C1 segment of cervical spinal cord (tissue), 14 donors: ENCODE measurements at regions not wholly inside any gene's neighbourhood (a gene's known extent, or its start where the extent isn't known, plus 50 kb on each side); places are given as distances from the start of the nearest gene placed in this dataset.

Experiments
- DNase-seq, 14 donors: peaks; one replicate each; lab custom pipeline; 2025; lab: John Stamatoyannopoulos, UW

DNA sequence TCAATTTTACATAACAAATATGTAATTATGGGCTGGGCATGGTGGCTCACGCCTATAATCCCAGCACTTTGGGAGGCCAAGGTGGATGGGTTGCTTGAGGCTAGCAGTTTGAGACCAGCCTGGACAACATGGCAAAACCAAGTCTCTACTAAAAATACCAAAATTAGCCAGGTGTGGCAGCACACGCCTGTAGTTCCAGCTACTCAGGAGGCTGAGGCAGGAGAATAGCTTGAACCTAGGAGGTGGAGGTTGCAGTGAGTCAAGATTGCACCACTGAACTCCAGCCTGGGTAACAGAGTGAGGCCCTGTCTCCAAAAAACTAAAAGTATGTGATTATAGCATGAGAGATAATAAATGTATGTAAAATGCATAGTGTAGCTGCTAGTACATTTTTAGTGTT, 229.0 kb downstream of the PPARGC1A start:
- DNase-seq, result no peak

- DNase-seq, result no peak
Observed at GRCh38 chr4:23654791-23655190, 235.1 kb downstream of the PPARGC1A start.

DNA sequence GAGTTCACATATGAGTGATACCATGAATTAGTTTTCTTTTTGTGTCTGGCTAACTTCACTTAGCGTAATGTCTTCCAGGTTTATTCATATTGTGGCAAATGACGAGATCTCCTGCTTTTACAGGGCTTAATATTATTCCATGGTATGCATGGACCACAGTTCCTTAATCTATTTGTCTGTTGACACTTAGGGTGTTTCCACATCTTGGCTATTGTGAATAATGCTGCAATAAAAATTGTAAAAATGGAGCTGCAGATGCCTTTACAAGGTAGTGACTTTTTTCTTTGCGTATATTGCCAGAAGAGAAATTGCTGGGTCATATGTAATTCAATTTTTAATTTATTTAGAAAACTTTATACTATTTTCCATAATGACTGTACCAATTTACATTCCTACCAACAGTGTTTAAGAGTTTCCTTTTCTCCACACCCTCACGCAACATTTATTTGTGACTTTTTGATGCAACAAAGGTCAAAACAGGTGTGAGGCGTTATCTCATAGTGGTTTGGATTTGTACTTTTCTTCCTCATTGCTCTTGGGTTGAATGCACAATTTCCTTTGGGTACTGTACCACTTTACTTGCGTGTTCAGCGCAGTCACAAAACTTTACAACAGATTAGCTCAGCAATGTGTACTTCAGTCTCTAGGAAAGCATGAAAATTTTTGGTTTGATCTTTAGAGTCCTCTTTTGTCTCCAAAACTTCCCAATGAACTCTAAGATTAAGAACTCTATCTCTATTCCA, 240.8 kb downstream of the PPARGC1A start:
- DNase-seq, result no peak

DNA sequence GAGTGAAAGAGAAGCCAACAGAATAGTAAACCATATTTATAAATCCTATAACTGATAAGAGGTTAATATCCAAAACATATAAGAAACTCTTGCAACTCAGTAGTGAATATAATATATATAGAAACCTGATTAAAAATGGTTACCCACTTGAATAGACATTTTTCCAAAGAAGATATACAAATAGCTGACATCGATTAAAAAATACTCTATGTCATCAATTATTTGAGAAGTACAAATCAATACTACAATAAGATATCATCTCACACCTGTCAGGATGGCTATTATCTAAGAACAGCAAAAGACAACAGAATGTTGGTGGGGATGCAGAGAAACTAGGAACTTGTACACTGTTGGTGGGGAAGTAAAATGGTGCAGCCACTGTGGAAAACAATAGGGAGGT, 254.4 kb downstream of the PPARGC1A start:
- DNase-seq, result no peak

- DNase-seq, result no peak
Observed at GRCh38 chr4:23631255-23631950, 258.4 kb downstream of the PPARGC1A start.

DNA sequence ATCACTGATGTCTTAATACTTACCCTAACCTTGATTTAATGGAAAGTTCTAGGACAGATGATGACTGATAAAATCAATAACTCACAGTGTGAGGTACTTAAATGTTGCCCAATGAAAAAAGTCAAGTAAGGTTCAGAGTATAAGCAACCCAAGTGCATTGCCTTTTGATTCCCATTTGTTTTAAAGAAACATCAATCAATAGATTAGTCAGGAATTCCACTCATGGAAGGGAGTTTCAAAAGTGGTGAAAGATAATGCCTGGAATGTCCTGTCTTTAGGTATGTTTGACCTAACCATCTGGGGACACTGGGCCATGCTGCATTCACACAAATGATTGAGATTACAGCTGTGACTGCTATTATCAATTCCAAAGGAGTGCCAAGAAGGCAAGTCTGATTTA, 259.7 kb downstream of the PPARGC1A start:
- DNase-seq, result no peak

DNA sequence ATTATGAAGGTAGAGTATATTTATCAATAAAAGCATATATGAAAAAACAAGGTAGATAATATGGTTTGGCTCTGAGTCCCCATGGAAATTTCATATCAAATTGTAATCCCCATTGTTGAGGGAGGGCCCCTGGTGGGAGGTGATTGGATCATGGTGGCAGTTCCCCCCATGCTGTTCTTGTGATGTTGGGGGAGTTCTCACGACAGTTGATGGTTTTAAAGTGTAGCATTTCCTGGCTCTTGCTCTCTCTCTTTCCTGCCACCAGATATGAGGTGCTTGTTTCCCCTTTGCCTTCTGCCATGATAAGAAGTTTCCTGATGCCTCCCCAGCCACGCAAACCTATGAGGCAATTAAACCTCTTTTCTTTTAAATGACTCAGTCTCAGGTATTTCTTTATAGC, 260.4 kb downstream of the PPARGC1A start:
- no peak for DNase-seq

- no peak for DNase-seq
Observed at GRCh38 chr4:23614284-23614892, 275.5 kb downstream of the PPARGC1A start.

DNA sequence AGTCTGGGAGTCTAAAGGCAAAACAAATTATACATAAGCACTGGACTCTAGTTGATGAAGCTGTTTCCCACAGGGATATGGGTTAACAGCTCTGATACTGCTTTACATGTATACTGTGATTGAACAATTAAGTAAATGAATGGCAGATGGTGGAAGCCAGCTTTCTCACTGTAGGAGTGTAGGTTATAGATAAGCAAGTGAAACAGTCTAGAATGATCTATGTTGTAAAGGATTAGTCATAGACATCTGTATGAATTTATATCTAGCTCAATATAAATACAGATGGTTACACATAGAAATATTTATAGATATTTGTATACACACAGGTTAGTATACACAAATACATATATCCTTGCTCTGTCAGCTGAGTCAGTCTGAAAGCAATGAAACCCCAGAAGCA, 276.1 kb downstream of the PPARGC1A start:
- no peak for DNase-seq

GRCh38 chr4:23602720-23603119, 287.1 kb downstream of the PPARGC1A start:
- DNase-seq, result no peak

- DNase-seq, result no peak
Observed at GRCh38 chr4:23594125-23594524, 295.7 kb downstream of the PPARGC1A start.

DNA sequence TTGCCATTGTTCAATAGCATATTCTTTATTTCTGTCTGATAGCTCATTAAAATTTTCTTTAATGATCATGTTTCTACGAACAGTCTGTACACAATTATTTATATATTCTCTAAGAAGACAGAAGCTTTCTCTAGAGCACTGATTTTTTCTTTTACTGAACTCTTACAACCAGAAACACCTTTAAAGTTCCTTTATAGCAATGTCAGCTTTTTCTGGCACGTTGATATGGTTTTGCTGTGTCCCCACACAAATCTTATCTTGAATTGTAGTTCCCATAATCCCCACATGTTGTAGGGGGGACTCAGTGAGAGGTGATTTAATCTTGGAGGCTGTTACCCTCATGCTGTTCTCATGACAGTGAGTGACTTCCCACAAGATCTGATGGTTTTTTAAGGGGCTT, 299.4 kb downstream of the PPARGC1A start:
- DNase-seq, result no peak

GRCh38 chr4:23584024-23584423, 305.8 kb downstream of the PPARGC1A start:
- DNase-seq, result no peak

DNA sequence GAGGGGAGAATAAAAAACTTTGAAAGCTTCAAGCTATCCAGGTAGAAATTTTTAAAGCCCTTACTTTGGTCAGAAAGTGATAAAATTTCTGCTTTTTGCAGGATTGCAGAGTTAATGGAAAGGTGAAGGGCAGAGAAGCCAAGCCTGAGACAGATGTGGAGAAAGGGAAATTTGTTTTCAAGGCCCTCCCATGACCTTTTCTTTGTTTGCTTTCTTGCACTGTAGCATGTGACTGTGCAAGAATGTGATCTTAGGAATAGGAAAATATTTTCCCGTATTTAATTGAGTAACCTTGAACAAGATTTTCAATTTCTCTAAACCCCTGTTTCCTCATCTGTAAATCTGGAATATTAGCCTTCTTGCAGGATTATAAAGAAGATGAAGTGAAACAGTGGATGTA, 307.2 kb downstream of the PPARGC1A start:
- DNase-seq, result no peak

GRCh38 chr4:23579166-23579565, 310.7 kb downstream of the PPARGC1A start:
- no peak for DNase-seq

DNA sequence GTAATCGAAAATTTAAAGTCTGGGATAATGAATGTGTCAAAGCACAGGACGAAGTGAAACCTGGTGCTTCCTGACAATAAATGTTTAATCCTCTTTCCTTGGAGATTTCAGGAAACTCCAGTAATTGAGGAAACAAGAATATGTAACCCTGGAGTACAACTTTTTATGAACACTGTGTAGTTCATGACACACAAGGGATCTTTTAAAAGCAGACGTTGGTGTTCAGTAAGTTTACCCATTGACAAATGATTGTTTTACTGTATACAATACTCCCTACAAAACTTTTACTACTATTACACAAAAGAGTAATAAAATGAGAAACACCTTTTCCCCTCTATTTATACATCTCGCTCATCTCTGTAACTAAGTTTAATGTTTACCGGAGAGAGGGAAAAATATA, 312.4 kb downstream of the PPARGC1A start:
- DNase-seq, result no peak

- no peak for DNase-seq
Observed at GRCh38 chr4:23572382-23572781, 317.5 kb downstream of the PPARGC1A start.

DNA sequence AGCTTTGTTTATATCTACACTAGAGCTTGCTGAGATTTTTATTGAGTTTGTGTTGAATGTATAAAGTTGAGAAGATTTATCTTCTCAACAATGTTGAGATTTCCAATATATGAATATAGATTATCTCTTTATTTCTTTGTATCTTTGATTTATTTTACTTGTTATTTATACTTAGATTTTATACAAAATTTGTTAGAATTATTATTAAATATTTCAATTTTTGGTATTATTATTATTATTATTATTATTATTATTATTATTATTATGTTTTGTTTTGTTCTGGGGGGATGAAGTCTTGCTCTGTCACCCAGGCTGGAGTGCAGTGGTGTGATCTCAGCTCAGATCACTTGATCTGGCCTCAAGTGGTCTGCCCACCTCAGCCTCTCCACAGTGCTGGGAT, 322.5 kb downstream of the PPARGC1A start:
- no peak for DNase-seq

DNA sequence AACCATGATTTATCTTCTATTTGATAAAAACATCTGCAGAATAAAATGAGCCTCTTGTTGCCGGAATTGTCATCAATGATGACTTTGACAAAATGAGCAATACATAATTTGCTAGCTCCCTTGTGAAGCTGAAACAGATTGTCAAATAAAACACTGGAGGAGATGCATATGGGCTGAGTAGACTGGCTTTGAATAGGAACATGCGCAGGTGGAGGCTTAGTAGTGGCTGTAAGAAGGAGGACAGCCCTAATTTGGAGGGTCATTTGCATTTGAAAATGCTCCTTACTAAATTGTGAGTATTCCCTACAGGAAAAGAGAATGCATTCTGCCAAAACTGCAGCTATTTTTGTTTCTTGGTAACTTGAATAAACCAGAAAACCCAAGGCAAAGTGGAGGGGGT, 329.1 kb downstream of the PPARGC1A start:
- DNase-seq, result no peak

- DNase-seq, result no peak
Observed at GRCh38 chr4:23558101-23558500, 331.7 kb downstream of the PPARGC1A start.

GRCh38 chr4:23547601-23548000, 342.2 kb downstream of the PPARGC1A start:
- no peak for DNase-seq

DNA sequence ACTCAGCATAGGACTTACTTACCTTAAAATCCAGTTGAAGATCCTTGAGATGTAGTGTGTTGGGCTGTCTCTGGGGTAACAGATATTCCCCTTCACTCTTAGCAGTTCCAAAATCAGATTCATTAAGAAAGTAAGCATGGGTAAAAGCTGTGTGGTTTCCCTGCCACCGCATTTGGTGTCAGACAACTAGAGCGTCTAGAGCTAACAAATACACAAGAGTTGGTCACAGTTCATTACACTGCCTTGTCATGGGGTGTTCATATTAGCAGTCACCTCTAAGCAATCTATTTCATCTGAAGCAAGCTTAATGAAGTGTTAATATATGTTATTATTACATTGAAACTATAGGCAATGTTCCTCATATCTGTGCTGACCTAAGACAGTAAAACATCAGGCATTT, 342.8 kb downstream of the PPARGC1A start:
- DNase-seq, result no peak

DNA sequence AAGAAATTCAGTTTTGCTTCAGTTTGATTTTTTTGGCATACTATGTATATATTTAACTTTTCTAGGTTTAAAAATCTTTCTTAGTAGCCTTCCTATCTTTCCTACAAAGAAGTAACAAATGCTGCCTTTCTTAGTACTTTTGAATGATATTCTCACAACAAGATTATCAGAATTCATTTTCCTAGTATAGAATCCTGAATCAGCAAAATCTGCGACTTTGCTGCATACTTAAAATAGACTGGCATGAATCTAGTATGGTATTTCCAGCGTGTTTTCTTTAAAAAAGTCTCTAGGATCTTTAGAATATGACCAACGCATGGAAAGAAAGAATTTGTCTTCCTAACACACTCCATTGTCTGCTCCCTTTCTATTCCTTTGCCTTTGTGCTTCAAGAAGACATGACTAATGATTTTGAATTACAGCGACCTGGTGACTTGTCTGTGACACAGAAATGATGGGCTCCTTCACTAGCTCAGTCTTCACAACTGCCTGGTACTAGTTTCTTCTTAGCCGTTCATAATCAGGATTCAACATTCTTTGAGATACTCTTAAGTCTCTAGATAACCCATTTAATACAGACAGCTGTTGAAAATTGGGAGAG, 349.8 kb downstream of the PPARGC1A start:
- DNase-seq, result no peak
